HCT116 (cell line): ENCODE measurements at regions not wholly inside any gene's neighbourhood (a gene's known extent, or its start where the extent isn't known, plus 50 kb on each side); places are given as distances from the start of the nearest gene placed in this dataset.

Source experiments
- ATAC-seq: fragments of 200-7000 bp; cut with Tn5 transposase; 2 replicates; pipeline ENCODE4 v1.9.1; 2020; ENCODE audit warnings: mild to moderate bottlenecking, moderate library complexity
- BruUV-seq: library from RNA; stranded (reverse); fragments of 400-500 nt; replicated peaks from 2 replicates; lab custom pipeline; 2021; lab: Mats Ljungman, UMichigan
- CTCF ChIA-PET: fragments of 300-600 bp; sonication (Branson Sonifier 250); formaldehyde crosslinking; loops from one replicate; lab custom pipeline; 2021; ENCODE audit warnings: antibody characterized with exemption; lab: Charles Lee
- POLR2A ChIA-PET: fragments of 300-600, 350-600 bp; sonication (Branson Sonifier 250); formaldehyde crosslinking; loops from one replicate; lab custom pipeline; 2021; ENCODE audit warnings: antibody characterized with exemption; lab: Charles Lee
- RAD21 ChIA-PET, 2 experiments: fragments of 300-600 bp; sonication (Branson Sonifier 250); formaldehyde crosslinking; loops; one replicate each; lab custom pipeline; 2023; ENCODE audit warnings: low total read pairs in 2 of 2; ENCODE audit not compliant: uncharacterized antibody in 2 of 2, unreplicated experiment in 2 of 2, low non-redundant PET in 1 of 2; lab: Charles Lee
- DNase-seq: peaks from one replicate; pipeline ENCODE4 v3.0.0-alpha.2; 2010; ENCODE audit warnings: low read depth, low spot score
- H2AFZ ChIP-seq: fragments of 200-600 bp; shearing (Covaris generic), sonication (generic); 2 replicates; pipeline ENCODE4 v1.6.1; 2017; ENCODE audit warnings: low read depth, mixed run types, mixed read lengths, antibody characterized with exemption, low read length; ENCODE audit not compliant: poor library complexity, severe bottlenecking
- H3K27ac ChIP-seq: 2 replicates; pipeline ENCODE4 v1.5.1; 2012; ENCODE audit warnings: low read depth, low read length
- H3K27me3 ChIP-seq: fragments of 200-600 bp; sonication (generic); 2 replicates; pipeline ENCODE4 v1.6.1; 2016; ENCODE audit warnings: mixed run types, low read length, mixed read lengths; ENCODE audit not compliant: insufficient read depth
- H3K36me3 ChIP-seq, 2 experiments: fragments of 200-500 bp in 1 of 2; fragments of 200-600 bp in 1 of 2; sonication (Bioruptor generic) in 1 of 2; sonication (generic) in 1 of 2; 2 replicates each; pipeline versions ENCODE4 v1.5.1 to v1.6.1; 2014 to 2016; ENCODE audit warnings: low read length in 2 of 2, inconsistent platforms in 1 of 2, mixed read lengths in 1 of 2, mixed run types in 1 of 2; ENCODE audit not compliant: insufficient read depth in 2 of 2, control insufficient read depth in 1 of 2
- H3K4me1 ChIP-seq, 2 experiments: fragments of 200-600 bp in 1 of 2; sonication (generic) in 1 of 2; 2 replicates each; pipeline versions ENCODE4 v1.5.1 to v1.6.1; 2012 to 2017; ENCODE audit warnings: low read length in 2 of 2, inconsistent platforms in 1 of 2, mild to moderate bottlenecking in 1 of 2, mixed read lengths in 1 of 2, mixed run types in 1 of 2, moderate library complexity in 1 of 2; ENCODE audit not compliant: insufficient read depth in 2 of 2, control insufficient read depth in 1 of 2
- H3K4me2 ChIP-seq: fragments of 200-600 bp; sonication (generic); 2 replicates; pipeline ENCODE4 v1.6.1; 2017; ENCODE audit warnings: mixed run types, low read length, mixed read lengths
- H3K4me3 ChIP-seq, 2 experiments: fragments of 200-600 bp in 1 of 2; sonication (generic) in 1 of 2; replicated peaks in 1 of 2; 2 replicates each; pipeline ENCODE4 v1.5.1; 2011 to 2016; ENCODE audit warnings: low read length in 2 of 2, control low read depth in 1 of 2, low read depth in 1 of 2, mild to moderate bottlenecking in 1 of 2, mixed read lengths in 1 of 2, mixed run types in 1 of 2
- H3K79me2 ChIP-seq: fragments of 200-600 bp; sonication (generic); 2 replicates; pipeline ENCODE4 v1.6.1; 2017; ENCODE audit warnings: mild to moderate bottlenecking, mixed run types, low read length, moderate library complexity, mixed read lengths; ENCODE audit not compliant: insufficient read depth
- H3K9ac ChIP-seq: fragments of 200-600 bp; sonication (generic); 2 replicates; pipeline ENCODE4 v1.6.1; 2016; ENCODE audit warnings: low read length, mixed read lengths
- H3K9me2 ChIP-seq: fragments of 200-600 bp; sonication (generic), shearing (Covaris generic); 2 replicates; pipeline ENCODE4 v1.6.1; 2017; ENCODE audit warnings: mixed run types, mild to moderate bottlenecking, moderate library complexity; ENCODE audit not compliant: insufficient read depth
- H3K9me3 ChIP-seq, 2 experiments: fragments of 200-500 bp in 1 of 2; fragments of 200-600 bp in 1 of 2; sonication (Bioruptor generic) in 1 of 2; sonication (generic) in 1 of 2; 2 replicates each; pipeline ENCODE4 v1.6.1; 2014 to 2017; ENCODE audit warnings: low read length in 2 of 2, mixed read lengths in 2 of 2, inconsistent platforms in 1 of 2, low read depth in 1 of 2, mild to moderate bottlenecking in 1 of 2, mixed run types in 1 of 2, moderate library complexity in 1 of 2; ENCODE audit not compliant: control insufficient read depth in 1 of 2, insufficient read depth in 1 of 2
- H4K20me1 ChIP-seq: fragments of 200-600 bp; sonication (generic), shearing (Covaris generic); 2 replicates; pipeline ENCODE4 v1.6.1; 2017; ENCODE audit warnings: mixed run types, mild to moderate bottlenecking, moderate library complexity; ENCODE audit not compliant: insufficient read depth
- CTCF ChIP-seq, 3 experiments: fragments of 200-600 bp in 1 of 3; sonication (generic) in 1 of 3; IDR thresholded peaks in 2 of 3; conservative IDR thresholded peaks in 1 of 3; 2 replicates each; pipeline ENCODE4 v1.5.1; 2012 to 2017; ENCODE audit warnings: low read depth in 2 of 3, low read length in 2 of 3, antibody characterized with exemption in 1 of 3, borderline replicate concordance in 1 of 3, control low read depth in 1 of 3, mild to moderate bottlenecking in 1 of 3, mixed read lengths in 1 of 3, mixed run types in 1 of 3, moderate library complexity in 1 of 3; ENCODE audit not compliant: insufficient read depth in 1 of 3
- EGR1 ChIP-seq: IDR thresholded peaks from 2 replicates; pipeline ENCODE4 v1.6.1; 2012; ENCODE audit warnings: low read depth
- ELF1 ChIP-seq: IDR thresholded peaks from 2 replicates; pipeline ENCODE4 v1.6.1; 2012; ENCODE audit warnings: low read depth, borderline replicate concordance
- EZH2 ChIP-seq: fragments of 200-600 bp; sonication (generic); IDR thresholded peaks from 2 replicates; pipeline ENCODE4 v1.6.1; 2017; ENCODE audit warnings: antibody characterized with exemption, mixed run types
- EZH2phosphoT487 ChIP-seq: fragments of 200-600 bp; IDR thresholded peaks from 2 replicates; pipeline ENCODE4 v1.6.1; 2018; ENCODE audit warnings: antibody characterized with exemption, borderline replicate concordance
- FOSL1 ChIP-seq: IDR thresholded peaks from 2 replicates; pipeline ENCODE4 v1.6.1; 2012; ENCODE audit warnings: low read depth
- JUND ChIP-seq: IDR thresholded peaks from 2 replicates; pipeline ENCODE4 v1.6.1; 2012
- MAX ChIP-seq: IDR thresholded peaks from 2 replicates; pipeline ENCODE4 v1.6.1; 2012
- POLR2A ChIP-seq: IDR thresholded peaks from 2 replicates; pipeline ENCODE4 v1.7.0; 2011; ENCODE audit warnings: borderline replicate concordance; ENCODE audit not compliant: insufficient read depth, insufficient read length; ENCODE audit errors: extremely low read depth
- REST ChIP-seq: IDR thresholded peaks from 2 replicates; pipeline ENCODE4 v1.6.1; 2012; ENCODE audit warnings: low read depth
- SIN3A ChIP-seq: IDR thresholded peaks from 2 replicates; pipeline ENCODE4 v1.6.1; 2012; ENCODE audit warnings: low read depth
- SP1 ChIP-seq: IDR thresholded peaks from 2 replicates; pipeline ENCODE4 v1.6.1; 2012; ENCODE audit warnings: low read depth
- SRF ChIP-seq: IDR thresholded peaks from 2 replicates; pipeline ENCODE4 v1.6.1; 2012; ENCODE audit warnings: low read depth
- TCF7L2 ChIP-seq: IDR thresholded peaks from 2 replicates; pipeline ENCODE4 v1.7.0; 2011; ENCODE audit warnings: borderline replicate concordance, inconsistent platforms; ENCODE audit not compliant: insufficient read depth, insufficient read length; ENCODE audit errors: extremely low read depth
- ZBTB33 ChIP-seq: IDR thresholded peaks from 2 replicates; pipeline ENCODE4 v1.6.1; 2011; ENCODE audit warnings: mild to moderate bottlenecking, low read length, moderate library complexity; ENCODE audit not compliant: insufficient replicate concordance; ENCODE audit errors: extremely low read depth
- ZNF274 ChIP-seq: fragments of 200-500 bp; sonication (Bioruptor generic); IDR thresholded peaks from 2 replicates; pipeline ENCODE4 v1.6.1; 2014; ENCODE audit warnings: mild to moderate bottlenecking, low read depth, low read length, inconsistent platforms
- intact Hi-C: fragments of 100-400 bp; cut with micrococcal nuclease; formaldehyde crosslinking; loops from 2 replicates; pipeline ENCODE4 v1.10.0; 2022

- BruUV-seq = no TSS peak
- CTCF ChIA-PET = no interaction called here
These were observed 161.5 kb upstream of the MAN1A1 start for GRCh38 chr6:119511024-119511423.

More at GRCh38 chr6:119511024-119511423, 161.5 kb upstream of the MAN1A1 start:
- Histone ChIP-seq H2AFZ (no peak overlapping the region), H3K9me2 (no peaks in the 10 kb centered on the region), H3K36me3 (no peaks in the 10 kb centered on the region), H3K9me3 (no peaks in the 10 kb centered on the region), H4K20me1 (no peaks in the 10 kb centered on the region), H3K79me2 (no peaks in the 10 kb centered on the region), H3K27me3 (no peaks in the 10 kb centered on the region), H3K4me3 (no peak overlapping the region)
- ChIA-PET POLR2A (no interaction called here), RAD21 (no interaction called here)
- DNase-seq (no peak), ATAC-seq (no peak)
- intact Hi-C loops = no loop called here
- no peak for TF ChIP-seq SRF
- no peak for TF ChIP-seq EGR1
- TF ChIP-seq MAX = no peak
- no peak for TF ChIP-seq SP1
- TF ChIP-seq POLR2A = no peak
- TF ChIP-seq TCF7L2 = no peak
- no peak for TF ChIP-seq ZNF274
- TF ChIP-seq EZH2 = no peak
- TF ChIP-seq EZH2phosphoT487 = no peak
- no peak for TF ChIP-seq CTCF (IDR thresholded peaks at IDR 0.05 in 2 of 3, conservative IDR thresholded peaks at IDR 0.05 in 1 of 3; ENCODE audit: borderline replicate concordance in 1 of 3, insufficient read depth in 1 of 3, low read depth in 2 of 3, low read length in 2 of 3)
- no peak for TF ChIP-seq FOSL1
- no peak for TF ChIP-seq ELF1
- TF ChIP-seq ZBTB33 = no peak
- TF ChIP-seq SIN3A = no peak
- TF ChIP-seq REST = no peak
- no peak for TF ChIP-seq JUND
- TF ChIP-seq, all 23 proteins: peak for 0
- Histone ChIP-seq H3K27ac (no peak overlapping the region), H3K4me1 (no peaks in the 10 kb centered on the region), H3K4me2 (no peak overlapping the region), H3K9ac (no peak overlapping the region)
